Stimulated activated CD4-positive, alpha-beta T cell treated with anti-CD3 and anti-CD28 coated beads, Interleukin-15, amount 100 ng/mL, for 24 hours (primary cell): ENCODE measurements at regions not wholly inside any gene's neighbourhood (a gene's known extent, or its start where the extent isn't known, plus 50 kb on each side); places are given as distances from the start of the nearest gene placed in this dataset.

Experiments used
- DNase-seq: peaks from one replicate; pipeline ENCODE4 v3.0.0-alpha.2; 2020

DNA sequence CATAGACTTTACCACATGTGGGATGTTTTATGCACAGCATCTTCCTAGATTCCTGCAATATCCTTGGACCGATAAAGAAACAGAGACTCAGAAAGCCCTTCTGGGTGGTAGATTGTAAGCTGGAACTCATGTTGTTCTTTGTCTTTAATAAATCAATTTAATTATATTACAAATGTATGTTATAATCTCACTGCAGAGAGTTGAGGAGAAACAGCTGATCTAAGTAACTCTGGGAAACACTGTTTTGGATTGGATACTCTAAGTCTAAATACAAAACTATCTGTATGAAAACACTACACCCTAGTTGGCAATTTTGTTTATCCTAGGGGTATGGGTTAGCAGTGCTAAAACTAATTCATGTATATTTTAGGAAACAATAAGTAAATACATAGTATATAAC lies 1015.2 kb downstream of the XPNPEP1 start:
- DNase-seq: no peak

DNA sequence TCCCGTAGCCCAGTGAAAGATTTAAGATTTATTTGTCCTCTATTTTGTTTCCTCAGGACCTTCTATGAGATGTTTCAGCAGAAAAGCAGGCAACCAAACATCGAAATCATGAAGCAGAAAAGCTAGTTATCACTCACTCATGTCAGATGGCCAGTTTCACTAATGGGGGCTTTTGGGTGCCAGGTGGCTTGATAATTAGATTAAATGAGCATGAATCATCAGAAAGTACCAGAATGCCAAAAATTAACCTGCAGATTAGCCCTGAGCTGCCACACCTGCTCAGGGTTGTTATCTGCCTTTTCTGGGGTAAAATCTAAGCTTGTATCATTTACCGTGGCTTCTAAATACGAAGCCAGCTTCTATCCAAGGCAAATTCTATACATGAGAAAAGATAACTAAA lies 1017.5 kb downstream of the XPNPEP1 start:
- DNase-seq: no peak

DNA sequence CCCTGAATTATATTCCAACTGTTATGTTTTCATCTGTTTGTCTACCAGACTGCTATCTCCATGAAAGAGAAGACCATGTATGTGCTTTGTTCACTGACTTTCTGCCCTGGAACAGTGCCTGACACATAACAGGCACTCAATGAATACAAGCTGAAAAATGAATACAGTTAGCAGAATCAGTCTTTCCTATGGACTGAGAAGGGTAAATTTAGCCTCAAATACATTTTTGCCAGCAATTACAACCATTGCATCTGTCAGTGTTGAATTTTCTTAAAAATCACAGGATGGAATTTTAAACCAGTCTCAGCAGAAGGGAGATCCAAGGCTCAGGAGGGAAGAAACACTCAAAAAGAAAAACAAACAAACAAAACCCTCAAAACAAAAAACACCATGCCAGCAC lies 1018.1 kb downstream of the XPNPEP1 start:
- DNase-seq: no peak

DNA sequence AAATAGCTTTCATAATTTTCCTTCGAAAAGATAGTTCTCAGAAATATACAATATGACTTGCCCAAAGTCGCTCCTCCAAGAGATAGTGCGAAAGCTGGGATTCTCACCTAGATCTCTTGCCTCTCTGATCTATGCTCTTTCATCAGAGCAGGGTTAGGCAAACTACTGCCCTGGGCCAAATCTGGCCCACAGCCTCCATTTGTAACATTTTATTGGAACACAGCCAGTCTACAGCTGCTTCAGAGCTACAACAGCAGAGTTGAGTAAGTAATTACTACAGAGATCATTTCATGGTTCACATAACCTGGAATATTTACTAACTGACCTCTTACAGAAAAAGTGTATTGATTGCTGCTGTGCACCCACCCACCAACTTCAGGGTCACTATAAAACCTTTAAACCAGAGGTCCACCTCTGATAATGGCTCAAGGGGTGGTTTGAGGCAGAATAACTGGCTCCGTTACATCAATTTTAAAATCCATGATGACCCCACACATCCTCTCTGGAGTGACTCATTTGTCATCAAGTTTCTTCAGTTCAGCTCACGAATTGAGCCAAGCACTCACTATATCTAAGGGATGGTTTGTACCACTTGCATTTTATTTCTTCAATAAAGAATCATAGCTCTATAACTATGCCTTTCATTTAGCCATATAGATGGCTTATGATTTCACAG lies 1019.0 kb downstream of the XPNPEP1 start:
- DNase-seq: no peak

DNA sequence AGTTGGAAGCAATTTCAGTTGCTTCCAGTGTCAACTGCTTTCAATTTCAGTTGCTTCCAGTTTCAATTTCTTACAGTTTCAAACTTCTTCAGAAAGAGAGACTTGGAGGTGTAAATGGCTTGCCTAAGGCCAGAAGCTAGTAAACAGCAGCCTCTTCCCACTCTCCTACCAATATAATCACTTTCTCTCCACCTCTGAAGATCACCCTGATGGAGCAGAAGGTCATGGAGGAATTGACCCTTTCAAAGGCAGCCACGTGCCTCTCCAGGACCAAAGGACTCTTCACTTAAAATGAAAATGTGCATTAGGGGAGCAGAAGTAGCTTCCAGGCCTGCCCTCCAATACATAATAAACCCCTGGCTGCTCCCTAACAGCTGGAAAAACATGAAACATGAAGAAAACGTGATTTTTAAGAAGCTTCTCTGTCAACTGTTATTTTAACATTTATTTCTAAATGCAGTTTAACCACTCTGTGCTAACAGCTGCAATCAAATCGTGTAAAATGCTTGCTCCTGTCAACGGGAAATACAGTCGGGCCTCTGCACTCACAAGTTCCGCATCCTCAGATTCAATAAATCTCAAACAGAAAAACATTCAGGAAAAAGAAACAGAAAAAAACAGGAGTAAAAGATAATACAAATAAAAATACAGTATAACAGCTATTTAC lies 1020.6 kb downstream of the XPNPEP1 start:
- DNase-seq: no peak

DNA sequence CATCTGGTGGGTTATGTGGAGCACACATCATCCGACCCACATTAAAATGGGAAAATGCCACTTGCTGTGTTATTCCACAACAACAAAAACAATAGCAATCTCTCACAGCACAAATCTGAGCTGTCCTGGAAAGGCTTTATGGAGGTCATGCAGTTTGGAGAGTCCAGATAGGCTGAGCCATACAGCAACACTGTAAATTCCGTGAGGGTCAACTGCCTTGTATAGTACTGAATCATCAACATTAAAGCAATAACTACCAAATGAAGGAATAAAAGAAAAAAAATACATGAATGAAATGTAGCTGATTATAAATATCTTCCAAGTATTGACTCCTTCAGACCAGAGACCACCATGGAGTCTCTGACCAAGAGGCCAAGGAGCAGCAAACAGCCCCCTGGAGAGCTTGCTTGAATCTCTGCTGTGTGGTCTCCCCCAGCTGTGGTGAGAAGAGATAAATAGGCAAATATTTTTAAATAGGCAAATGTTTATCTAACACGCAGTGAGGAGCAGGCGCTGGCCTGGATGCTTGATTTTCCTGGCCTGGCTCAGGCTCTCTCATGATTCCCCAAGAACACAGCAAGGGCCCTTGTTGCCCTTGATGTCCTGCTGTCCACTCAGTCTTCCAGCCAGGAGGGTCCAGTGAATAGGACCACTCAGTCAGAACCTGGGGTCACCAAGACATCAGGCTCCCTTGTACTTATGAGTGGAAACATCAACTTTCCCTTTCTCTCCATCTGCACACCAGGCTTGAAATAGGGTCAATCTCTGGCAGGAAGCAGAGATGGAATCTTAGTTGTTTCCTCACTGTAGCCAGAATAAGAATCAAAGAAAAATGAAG lies 1021.3 kb downstream of the XPNPEP1 start:
- no peak for DNase-seq

DNA sequence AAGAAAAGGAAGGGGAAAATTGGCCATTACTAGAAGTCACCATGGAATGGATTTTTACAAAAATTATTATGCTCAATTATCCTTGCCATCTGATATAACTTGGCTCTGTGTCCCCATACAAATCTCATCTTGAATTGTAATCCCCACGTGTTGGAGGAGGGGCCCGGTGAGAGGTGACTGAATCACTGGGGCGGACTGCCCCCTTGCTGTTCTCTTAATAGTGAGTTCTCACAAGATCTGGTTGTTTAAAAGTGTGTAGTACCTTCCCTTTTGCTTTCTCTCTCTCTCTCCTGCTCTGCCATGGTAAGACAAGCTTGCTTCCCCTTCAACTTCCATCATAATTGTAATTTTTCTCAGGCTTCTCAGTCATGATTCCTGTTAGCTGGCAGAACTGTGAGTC lies 1023.6 kb downstream of the XPNPEP1 start:
- DNase-seq: no peak

DNA sequence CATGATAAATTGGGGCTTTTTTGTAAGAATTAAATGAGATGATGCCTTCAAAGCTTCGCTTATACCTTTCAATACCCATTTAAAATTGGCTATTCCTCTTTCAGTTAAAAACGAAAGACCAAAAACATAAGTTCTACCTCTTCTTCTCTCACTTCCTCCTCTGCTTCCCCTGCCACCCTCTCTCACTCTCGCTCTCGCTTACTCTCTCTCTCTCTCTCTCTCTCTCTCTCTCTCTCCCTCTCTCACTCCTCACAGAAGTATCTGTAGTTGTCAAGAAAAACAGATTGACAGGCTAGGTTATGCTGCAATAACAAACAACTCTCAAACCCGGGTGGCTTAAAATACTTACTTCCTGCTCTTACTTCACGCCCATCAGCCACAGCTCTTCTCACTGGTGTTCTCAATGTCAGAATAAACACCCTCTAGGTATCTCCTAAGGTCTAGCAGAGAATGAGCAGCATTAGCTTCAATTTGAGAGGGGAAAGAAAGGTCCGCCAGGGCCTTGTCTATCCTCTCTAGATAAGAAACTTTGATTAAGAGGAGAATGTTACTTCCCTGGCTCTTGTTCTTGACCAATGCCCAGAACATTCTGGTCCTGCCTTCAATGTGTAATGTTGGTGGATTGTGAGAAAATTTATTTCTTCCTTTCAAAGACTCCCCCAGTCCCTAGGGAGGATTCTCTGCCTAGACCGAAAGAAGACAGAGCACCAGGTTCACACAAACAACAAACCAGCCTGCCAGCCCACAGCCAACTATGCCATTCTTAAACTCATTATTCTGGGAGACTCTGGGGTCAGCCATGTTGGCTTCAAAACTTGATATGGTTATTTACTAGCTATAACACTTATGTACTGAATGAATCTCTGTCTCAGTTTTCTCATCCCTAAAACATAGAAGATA lies 1028.7 kb downstream of the XPNPEP1 start:
- no peak for DNase-seq

DNA sequence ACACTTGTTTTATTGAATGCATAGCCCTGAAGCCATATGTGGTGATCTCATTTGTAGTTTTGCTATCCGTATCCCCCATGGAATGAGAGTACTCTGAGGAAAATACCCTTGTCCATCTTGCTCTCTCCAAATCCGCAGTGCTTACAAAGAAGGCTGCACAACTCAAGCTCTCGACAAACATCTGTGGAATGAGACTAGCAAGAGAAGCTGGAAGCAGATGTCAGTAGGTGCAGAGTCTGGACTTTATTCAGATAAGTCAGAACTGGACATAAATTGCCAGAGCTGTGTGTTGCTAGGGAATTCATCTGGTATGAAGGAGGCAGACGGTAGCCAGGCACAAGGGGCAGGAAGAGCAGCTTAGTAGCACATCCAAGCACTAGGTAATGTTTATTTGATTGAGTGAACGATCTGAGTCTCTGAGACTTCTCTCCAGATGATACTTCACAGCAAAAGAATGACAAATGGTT lies 1046.2 kb downstream of the XPNPEP1 start:
- DNase-seq: no peak

DNA sequence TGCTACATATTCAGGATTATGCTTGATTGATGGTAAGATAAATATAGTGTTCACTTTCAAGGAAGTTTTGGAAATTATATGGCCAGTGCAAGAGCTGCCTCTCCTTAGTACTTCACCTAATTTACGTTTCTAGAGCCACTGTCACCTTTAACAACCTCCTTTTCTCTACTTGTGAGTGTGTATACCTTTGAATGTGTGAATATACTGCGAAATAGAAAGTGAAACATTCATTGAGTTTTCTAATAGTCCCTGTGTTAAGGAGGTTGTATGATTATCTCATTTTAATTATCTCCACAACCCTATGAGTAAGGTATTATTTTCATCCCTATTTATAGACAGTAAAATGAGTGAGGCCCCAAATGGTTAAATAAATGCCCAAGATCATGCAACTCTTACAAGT lies 1050.5 kb downstream of the XPNPEP1 start:
- no peak for DNase-seq

DNA sequence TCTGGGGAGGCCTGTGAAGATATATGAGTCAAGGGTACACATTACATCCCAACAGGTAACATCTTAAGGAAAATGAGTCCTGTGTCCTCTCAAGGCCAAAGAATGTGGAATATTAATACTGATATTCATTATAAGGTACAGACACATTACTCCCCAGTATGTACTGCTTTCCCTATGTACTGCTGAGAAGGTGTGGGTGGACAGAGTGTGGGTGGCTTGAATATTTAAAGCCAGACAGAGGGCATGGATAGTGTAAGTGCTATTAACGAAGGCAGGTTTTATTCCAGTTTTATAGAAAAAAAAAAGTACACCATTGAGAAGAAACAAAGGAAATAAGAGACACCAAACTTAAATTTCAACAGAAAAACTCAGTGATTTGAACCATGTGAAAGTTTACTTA lies 1054.4 kb downstream of the XPNPEP1 start:
- DNase-seq: no peak

DNA sequence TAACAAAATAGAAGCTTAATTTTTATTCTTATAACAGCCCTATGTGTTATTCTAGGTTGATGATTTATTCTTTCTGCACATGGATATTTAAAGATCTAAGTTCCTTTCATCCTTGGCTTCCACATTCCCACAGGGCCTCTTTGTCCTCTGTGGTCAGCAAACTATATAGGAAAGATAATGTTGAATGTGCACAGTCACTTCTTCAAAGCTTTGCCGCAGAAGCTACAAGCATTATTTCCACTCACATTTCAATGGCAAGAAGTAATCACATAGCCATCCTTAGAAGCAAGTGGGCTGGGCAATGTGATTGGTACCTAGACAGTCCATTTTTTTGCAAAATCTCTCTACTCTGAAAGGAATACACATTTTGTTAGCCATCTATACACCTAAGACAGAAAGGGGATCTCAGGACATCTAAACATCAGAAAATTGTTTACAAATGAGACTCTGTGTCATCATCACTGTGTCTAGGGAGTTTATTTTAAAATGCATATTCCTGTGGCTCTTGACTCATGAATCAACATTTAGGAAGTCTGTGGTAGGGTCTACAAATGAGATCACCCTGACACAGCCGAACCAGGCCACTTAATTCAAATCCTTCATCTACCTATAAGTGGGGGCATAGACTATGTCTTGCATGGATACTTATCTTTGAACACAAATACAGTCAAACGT lies 1060.5 kb downstream of the XPNPEP1 start:
- DNase-seq: no peak

DNA sequence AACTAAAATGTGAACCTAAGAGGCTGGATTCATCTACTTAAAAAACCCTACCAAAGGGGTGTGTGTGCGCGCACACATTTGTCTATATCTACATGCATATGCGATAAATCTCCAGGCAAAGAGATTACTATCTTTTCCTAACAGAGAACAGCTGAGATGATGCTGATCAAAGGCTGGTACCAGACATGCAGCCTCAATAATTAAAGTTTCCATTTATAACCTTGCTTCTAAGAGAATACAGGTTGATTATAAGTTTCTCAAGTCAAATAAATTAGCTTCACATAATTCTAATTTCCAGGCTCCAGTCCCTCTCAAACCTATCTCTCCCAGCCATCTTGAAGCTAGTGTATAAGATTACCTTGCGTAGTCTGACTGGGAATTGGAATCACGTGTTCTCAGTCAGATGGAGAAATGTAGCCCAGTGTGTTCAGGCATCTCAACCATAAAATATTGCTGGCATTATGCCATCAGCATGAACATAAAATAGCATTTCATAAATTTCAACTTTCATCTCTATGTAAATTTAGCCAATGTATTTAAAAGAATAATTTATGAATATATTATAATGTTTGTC lies 1062.0 kb downstream of the XPNPEP1 start:
- DNase-seq: no peak

DNA sequence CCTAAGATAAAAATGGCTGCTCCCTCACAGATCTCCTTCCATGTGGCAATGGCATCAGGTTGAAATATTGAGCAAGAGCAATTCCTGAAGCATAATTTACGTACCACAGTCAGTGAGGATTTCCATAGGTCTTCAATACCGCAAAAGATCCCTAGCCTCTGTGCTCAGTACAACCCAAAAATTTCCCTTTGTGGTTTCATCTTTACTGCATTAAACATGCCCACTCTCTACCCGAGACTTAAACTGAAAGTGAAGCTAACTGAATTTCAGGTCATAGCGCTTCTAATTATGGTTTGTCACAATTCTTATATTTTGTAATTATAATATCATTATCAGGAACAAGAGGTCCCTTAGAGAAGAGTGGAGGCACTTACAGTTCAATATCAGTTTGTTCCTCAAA lies 1071.1 kb downstream of the XPNPEP1 start:
- no peak for DNase-seq

DNA sequence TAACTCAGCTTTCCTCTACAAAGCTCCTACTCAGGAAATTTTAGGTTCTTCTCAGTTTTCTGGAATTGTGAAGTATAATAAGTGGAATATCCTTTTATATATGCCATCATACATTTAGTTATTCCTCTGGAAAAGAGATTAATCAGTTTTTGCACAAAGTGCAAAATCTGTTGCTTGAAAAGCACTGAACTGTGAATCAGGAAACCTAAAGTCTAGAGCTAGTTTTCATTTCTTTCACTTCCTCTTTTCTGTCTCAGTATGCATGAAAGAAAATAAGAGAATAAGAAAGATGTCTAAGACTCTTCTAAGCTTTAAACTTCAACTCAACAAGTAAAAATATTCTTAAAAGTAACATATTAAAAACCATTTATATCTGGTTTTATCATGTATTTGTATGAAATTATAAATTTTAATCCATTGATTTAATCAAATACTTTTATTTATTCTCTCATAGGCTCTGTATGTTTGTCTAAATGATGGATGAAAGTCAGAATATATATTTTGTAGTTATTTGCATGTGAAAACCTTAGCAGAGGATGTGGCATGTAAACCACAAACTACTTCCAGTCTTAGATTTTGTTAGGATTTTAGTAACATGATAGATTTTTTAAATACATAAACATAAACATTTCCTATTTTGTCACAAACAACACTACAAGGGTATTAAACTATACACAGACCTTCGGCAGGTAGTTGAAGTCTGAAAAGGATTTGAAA lies 1073.0 kb downstream of the XPNPEP1 start:
- no peak for DNase-seq

DNA sequence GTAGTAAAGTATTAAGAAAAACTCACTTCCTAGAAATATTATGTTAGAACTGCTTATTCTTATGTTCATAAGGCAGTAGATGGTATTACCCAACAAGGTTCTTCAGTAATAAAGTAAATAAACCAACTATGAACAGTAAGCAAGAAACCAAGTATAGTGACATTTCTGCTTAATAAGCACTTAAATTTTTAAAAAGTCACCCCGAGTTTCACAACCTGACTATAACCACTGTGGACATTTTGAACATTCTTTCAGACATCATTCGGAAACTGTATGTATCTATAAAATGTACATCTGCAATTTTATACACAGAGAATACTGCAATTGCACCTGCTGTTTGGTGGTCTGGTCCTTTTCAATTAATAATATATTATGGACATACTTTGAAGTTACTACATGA lies 1073.6 kb downstream of the XPNPEP1 start:
- no peak for DNase-seq

DNA sequence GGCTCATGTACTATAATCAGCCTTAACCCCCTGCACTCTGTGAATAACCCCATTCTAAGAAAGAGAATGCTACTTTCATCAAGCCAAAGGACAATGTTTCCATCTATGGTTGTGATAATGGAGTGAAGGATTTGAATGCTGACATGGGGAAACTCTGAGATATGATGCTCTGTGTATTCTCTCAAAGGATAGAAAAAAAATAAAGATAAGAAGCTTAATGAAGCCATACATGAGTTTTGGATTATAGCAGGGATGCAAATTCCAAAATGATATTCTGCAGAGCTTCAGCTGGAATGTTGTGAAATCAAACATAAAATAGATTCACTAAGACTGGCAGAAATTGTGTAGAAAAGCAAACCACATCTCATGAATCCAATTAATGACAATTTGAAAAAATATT lies 1074.1 kb downstream of the XPNPEP1 start:
- DNase-seq: no peak

DNA sequence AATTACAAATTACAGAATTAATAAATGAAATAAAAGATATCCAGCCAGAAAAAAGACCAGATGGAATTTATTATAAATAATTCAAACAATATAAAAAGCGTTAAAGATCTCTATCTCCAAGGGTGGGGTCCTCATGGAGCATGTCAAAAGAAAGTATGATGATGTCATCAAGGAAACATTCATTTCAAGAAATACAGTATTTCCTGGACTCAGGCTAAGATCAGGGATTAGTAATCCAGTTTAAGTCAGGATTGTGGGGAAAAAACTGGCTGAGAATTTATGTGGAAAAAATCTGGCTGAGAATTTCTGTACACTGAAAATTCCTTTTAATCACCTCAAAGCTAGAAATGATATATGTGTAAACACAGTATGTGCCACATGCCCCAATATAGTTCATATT lies 1075.3 kb downstream of the XPNPEP1 start:
- no peak for DNase-seq

DNA sequence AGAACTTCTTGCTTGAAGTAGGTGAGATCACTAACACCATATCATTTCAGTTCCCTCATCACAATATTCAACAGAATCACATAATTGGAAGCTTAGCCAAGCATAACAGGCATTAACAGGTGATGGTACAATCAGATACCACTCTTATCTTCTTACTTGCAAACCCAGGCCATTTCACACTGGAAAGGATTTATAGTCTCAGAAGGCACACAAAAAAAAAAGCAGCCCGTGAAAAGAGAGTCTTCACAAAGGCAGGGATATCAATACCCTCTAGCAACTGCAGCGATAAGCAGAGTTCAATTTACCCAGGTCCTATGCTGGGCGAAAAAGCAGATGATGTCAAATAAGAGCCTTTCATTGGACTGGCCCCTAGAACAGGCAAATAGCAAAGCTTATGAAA lies 1082.4 kb downstream of the XPNPEP1 start:
- no peak for DNase-seq

DNA sequence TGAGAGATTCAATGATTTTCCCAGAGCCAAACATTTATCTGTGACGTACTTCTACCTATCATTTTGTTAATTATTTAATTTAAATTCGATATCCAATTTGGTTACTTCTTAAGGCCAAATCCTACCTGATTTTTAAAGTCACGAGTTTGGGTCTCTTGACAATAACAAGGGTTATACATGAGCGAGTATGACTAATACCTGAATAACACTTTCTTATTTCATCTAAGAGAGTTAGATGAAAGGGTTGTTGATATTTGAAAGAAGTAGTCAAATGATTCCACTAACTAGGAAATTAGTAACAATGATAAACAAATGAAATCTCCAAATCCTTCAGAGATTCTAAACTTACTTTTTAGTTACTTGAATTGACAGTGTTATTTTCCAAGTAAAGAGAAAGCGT lies 1086.9 kb downstream of the XPNPEP1 start:
- no peak for DNase-seq

DNA sequence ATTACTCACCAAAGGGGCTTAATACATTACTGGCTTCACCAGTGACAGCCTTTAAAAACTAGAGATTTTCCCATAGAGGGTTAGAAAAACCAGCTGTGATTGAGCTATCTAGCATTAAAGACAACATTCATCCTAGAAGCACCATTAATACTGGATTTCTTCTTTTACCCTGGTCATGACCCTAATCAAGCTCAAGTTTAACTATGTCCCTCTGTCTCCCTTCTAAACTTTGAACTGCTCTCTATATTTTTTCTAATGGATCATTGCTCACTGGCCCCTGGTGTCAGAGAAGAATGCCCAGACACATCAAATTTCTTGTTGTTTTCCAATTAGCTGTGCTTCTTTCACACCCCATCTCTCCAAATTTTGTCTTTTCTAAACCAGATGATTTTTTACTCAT lies 1101.3 kb downstream of the XPNPEP1 start:
- no peak for DNase-seq
